Mammary epithelial cell (primary cell): ENCODE measurements at regions not wholly inside any gene's neighbourhood (a gene's known extent, or its start where the extent isn't known, plus 50 kb on each side); places are given as distances from the start of the nearest gene placed in this dataset.

Experiments used
- CTCF ChIP-seq, 2 donors: IDR thresholded peaks in 1 of 2; conservative IDR thresholded peaks in 1 of 2; 2 replicates each; pipeline ENCODE4 v1.5.1; 2011 to 2012; ENCODE audit warnings: inconsistent platforms in 2 of 2, low read length in 2 of 2, mild to moderate bottlenecking in 2 of 2, control low read depth in 1 of 2, low read depth in 1 of 2; ENCODE audit not compliant: insufficient read depth in 1 of 2; ENCODE audit errors: extremely low read depth in 1 of 2
- EZH2 ChIP-seq: IDR thresholded peaks from 2 replicates; pipeline ENCODE4 v1.6.1; 2012; ENCODE audit warnings: low read length, inconsistent platforms, borderline replicate concordance

- TF ChIP-seq CTCF (conservative IDR thresholded peaks at IDR 0.05 in 1 of 2, IDR thresholded peaks at IDR 0.05 in 1 of 2; ENCODE audit: extremely low read depth in 1 of 2, insufficient read depth in 1 of 2, low read depth in 1 of 2, low read length in 2 of 2) = no peak
- no peak for TF ChIP-seq EZH2
These were observed 1950.2 kb upstream of the LRRTM1 start for GRCh38 chr2:82254728-82255127.
